ENCODE measurements at regions not wholly inside any gene's neighbourhood (a gene's known extent, or its start where the extent isn't known, plus 50 kb on each side); places are given as distances from the start of the nearest gene placed in this dataset.

DNA sequence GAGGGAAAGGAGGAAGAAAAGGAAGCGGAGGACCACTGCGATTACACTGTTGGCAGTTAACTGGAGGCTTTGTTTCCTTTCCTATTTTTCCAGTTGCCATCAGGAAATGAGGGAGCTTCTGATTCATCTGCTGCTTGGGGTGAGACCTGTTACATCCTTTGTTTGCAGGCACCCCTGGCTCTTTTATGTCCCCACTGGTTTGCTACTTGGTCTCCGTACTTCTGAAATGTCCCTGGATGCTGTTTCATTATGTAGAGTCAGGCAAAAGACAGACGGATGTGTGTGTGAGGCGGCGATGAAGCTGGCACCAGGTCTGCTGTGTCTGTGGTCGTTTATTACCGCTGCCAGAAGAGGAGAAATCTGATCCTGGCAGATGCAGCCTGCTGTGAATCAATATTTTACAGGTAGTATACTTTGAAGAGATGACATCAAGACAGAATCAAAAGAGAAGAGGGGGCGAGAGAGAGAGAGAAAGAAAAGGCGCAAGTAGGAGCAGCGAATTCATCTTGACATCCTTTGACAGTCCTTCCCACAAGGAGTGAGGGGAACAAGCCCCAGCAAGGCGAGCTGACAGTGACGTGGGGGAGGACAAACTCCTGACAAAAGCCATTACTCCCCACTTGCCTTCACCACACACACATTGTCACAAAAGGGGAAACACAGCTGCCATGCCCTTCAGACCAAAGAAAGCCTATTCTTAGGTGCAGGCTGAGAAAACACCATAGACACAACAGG lies 145.9 kb upstream of the FBXL4 start:
- no peak for TF ChIP-seq GABPA (tag; conservative IDR thresholded peaks at IDR 0.05; ENCODE audit: low read depth)
- no peak for TF ChIP-seq MAZ (CRISPR knock-in tag; conservative IDR thresholded peaks at IDR 0.05 in 1 of 2, IDR thresholded peaks at IDR 0.05 in 1 of 2)
- no peak for TF ChIP-seq TAF1 (IDR thresholded peaks at IDR 0.05; ENCODE audit: control insufficient read depth, extremely low read depth, insufficient read depth, low read length, severe bottlenecking)
- TF ChIP-seq, protein P1, sequence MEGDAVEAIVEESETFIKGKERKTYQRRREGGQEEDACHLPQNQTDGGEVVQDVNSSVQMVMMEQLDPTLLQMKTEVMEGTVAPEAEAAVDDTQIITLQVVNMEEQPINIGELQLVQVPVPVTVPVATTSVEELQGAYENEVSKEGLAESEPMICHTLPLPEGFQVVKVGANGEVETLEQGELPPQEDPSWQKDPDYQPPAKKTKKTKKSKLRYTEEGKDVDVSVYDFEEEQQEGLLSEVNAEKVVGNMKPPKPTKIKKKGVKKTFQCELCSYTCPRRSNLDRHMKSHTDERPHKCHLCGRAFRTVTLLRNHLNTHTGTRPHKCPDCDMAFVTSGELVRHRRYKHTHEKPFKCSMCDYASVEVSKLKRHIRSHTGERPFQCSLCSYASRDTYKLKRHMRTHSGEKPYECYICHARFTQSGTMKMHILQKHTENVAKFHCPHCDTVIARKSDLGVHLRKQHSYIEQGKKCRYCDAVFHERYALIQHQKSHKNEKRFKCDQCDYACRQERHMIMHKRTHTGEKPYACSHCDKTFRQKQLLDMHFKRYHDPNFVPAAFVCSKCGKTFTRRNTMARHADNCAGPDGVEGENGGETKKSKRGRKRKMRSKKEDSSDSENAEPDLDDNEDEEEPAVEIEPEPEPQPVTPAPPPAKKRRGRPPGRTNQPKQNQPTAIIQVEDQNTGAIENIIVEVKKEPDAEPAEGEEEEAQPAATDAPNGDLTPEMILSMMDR (IDR thresholded peaks at IDR 0.05 in 2 of 3, conservative IDR thresholded peaks at IDR 0.05 in 1 of 3; ENCODE audit: insufficient read depth in 2 of 3, low read depth in 1 of 3, low read length in 3 of 3) = no peak
- no peak for TF ChIP-seq POLR2A (conservative IDR thresholded peaks at IDR 0.05)
- TF ChIP-seq GABPB1 (CRISPR knock-in tag; IDR thresholded peaks at IDR 0.05) = no peak
- no peak for TF ChIP-seq HDGF (IDR thresholded peaks at IDR 0.05)
- TF ChIP-seq TOE1 (IDR thresholded peaks at IDR 0.05; ENCODE audit: borderline replicate concordance) = no peak
- no peak for TF ChIP-seq TOE1 (CRISPR knock-in tag; IDR thresholded peaks at IDR 0.05; ENCODE audit: borderline replicate concordance, low read depth)
- no peak for TF ChIP-seq FOSL1 (tag; conservative IDR thresholded peaks at IDR 0.05)
- TF ChIP-seq, protein P2, sequence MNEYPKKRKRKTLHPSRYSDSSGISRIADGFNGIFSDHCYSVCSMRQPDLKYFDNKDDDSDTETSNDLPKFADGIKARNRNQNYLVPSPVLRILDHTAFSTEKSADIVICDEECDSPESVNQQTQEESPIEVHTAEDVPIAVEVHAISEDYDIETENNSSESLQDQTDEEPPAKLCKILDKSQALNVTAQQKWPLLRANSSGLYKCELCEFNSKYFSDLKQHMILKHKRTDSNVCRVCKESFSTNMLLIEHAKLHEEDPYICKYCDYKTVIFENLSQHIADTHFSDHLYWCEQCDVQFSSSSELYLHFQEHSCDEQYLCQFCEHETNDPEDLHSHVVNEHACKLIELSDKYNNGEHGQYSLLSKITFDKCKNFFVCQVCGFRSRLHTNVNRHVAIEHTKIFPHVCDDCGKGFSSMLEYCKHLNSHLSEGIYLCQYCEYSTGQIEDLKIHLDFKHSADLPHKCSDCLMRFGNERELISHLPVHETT (CRISPR knock-in tag; conservative IDR thresholded peaks at IDR 0.05 in 1 of 2, IDR thresholded peaks at IDR 0.05 in 1 of 2) = no peak
- no peak for TF ChIP-seq ZEB2 (IDR thresholded peaks at IDR 0.05)
- no peak for TF ChIP-seq SMAD1 (IDR thresholded peaks at IDR 0.05; ENCODE audit: low read depth, low read length, partially characterized antibody)
- TF ChIP-seq SMARCB1 (IDR thresholded peaks at IDR 0.05; ENCODE audit: insufficient read length, low read depth) = no peak

Data from K562 (cell line).